ENCODE measurements at regions not wholly inside any gene's neighbourhood (a gene's known extent, or its start where the extent isn't known, plus 50 kb on each side); places are given as distances from the start of the nearest gene placed in this dataset.

DNA sequence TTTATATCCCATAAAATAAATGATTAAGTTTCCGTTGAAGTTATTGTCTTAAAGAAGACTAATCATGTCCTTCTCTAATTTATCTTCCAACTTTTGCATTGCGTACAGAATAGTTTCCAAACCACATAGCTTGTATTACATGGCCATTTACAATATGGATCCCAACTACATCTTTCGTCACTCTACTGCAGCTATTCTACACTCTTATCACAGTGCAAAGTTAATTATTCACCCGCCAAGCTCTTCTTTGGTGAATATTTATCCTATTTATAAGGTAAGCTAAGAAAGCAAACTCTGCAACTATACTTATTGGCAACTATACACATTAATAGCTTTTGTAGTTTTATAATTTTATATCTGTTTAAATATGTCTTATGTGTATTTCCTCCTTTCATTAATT is 75.9 kb upstream of the ADAMTS19 start:
- no peak for TF ChIP-seq SIN3A (IDR thresholded peaks at IDR 0.05; ENCODE audit: low read depth)
- H3K9ac ChIP-seq (ENCODE audit: low read length) = no peak overlapping the region
- no peak for DNase-seq (ENCODE audit: low read depth, low spot score)
- no peak overlapping the region for H2AFZ ChIP-seq (ENCODE audit: low read depth, low read length, poor library complexity, severe bottlenecking)
- BruUV-seq (replicated peaks) = no TSS peak
- no peaks in the 10 kb centered on the region for H3K36me3 ChIP-seq (ENCODE audit: control insufficient read depth in 1 of 2, insufficient read depth in 2 of 2, low read length in 2 of 2)
- ChIA-PET POLR2A (no interaction called here), RAD21 (ENCODE audit: low non-redundant PET in 1 of 2, low total read pairs in 2 of 2, uncharacterized antibody in 2 of 2, unreplicated experiment in 2 of 2) (no interaction called here), CTCF (no interaction called here)
- no peaks in the 10 kb centered on the region for H3K79me2 ChIP-seq (ENCODE audit: insufficient read depth, low read length)
- intact Hi-C loops (cut with micrococcal nuclease) = no loop called here
- H3K4me2 ChIP-seq (ENCODE audit: low read length) = no peak overlapping the region
- H3K9me3 ChIP-seq (ENCODE audit: control insufficient read depth in 1 of 2, insufficient read depth in 1 of 2, low read depth in 1 of 2, low read length in 2 of 2) = no peaks in the 10 kb centered on the region
- H3K27ac ChIP-seq (ENCODE audit: low read depth, low read length) = no peak overlapping the region
- no peaks in the 10 kb centered on the region for H3K4me1 ChIP-seq (ENCODE audit: control insufficient read depth in 1 of 2, insufficient read depth in 2 of 2, low read length in 2 of 2)
- no peak for ATAC-seq
- no peaks in the 10 kb centered on the region for H3K27me3 ChIP-seq (ENCODE audit: insufficient read depth, low read length)
- H4K20me1 ChIP-seq (ENCODE audit: insufficient read depth) = no peaks in the 10 kb centered on the region
- H3K9me2 ChIP-seq (ENCODE audit: insufficient read depth) = no peaks in the 10 kb centered on the region
- no peak overlapping the region for H3K4me3 ChIP-seq (replicated peaks in 1 of 2; ENCODE audit: low read depth in 1 of 2, low read length in 2 of 2)

DNA sequence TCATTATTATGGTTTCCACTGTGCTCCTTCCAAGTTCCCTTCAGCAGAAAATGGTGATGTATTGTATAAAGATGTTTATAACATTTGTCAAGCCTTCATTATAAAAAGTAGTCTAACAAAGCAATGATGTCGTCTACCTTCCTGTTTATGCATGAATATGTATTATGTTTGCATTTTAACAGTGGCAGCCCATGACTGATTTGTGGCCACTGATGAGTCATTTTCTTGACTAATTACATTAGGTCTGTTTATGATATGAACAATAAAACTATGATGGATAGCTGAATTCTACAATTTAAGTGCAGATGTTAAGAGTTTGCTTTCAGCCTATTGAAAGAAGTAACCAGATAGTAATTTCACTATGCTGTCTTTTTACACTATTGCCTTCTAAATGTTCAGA is 75.4 kb upstream of the ADAMTS19 start:
- Histone ChIP-seq H3K27ac (ENCODE audit: low read depth, low read length) (no peak overlapping the region), H3K4me3 (replicated peaks in 1 of 2; ENCODE audit: low read depth in 1 of 2, low read length in 2 of 2) (no peak overlapping the region), H2AFZ (ENCODE audit: low read depth, low read length, poor library complexity, severe bottlenecking) (no peak overlapping the region), H3K79me2 (ENCODE audit: insufficient read depth, low read length) (no peaks in the 10 kb centered on the region), H3K9me3 (ENCODE audit: control insufficient read depth in 1 of 2, insufficient read depth in 1 of 2, low read depth in 1 of 2, low read length in 2 of 2) (no peaks in the 10 kb centered on the region), H3K27me3 (ENCODE audit: insufficient read depth, low read length) (no peaks in the 10 kb centered on the region), H3K4me2 (ENCODE audit: low read length) (no peak overlapping the region), H3K9me2 (ENCODE audit: insufficient read depth) (no peaks in the 10 kb centered on the region), H3K9ac (ENCODE audit: low read length) (no peak overlapping the region), H3K4me1 (ENCODE audit: control insufficient read depth in 1 of 2, insufficient read depth in 2 of 2, low read length in 2 of 2) (no peaks in the 10 kb centered on the region), H4K20me1 (ENCODE audit: insufficient read depth) (no peaks in the 10 kb centered on the region), H3K36me3 (ENCODE audit: control insufficient read depth in 1 of 2, insufficient read depth in 2 of 2, low read length in 2 of 2) (no peaks in the 10 kb centered on the region)
- ATAC-seq = no peak
- intact Hi-C loops (cut with micrococcal nuclease) = no loop called here
- DNase-seq (ENCODE audit: low read depth, low spot score) = no peak
- TF ChIP-seq SIN3A (IDR thresholded peaks at IDR 0.05; ENCODE audit: low read depth) (no peak), POLR2AphosphoS5 (IDR thresholded peaks at IDR 0.05; ENCODE audit: low read depth, low read length) (no peak), EGR1 (IDR thresholded peaks at IDR 0.05; ENCODE audit: low read depth) (no peak), CEBPB (IDR thresholded peaks at IDR 0.05; ENCODE audit: low read depth) (no peak), CBX3 (IDR thresholded peaks at IDR 0.05; ENCODE audit: low read depth) (no peak), FOSL1 (IDR thresholded peaks at IDR 0.05; ENCODE audit: low read depth) (no peak), SRF (IDR thresholded peaks at IDR 0.05; ENCODE audit: low read depth) (no peak), SP1 (IDR thresholded peaks at IDR 0.05; ENCODE audit: low read depth) (no peak)
- ChIA-PET RAD21 (ENCODE audit: low non-redundant PET in 1 of 2, low total read pairs in 2 of 2, uncharacterized antibody in 2 of 2, unreplicated experiment in 2 of 2) (no interaction called here), POLR2A (no interaction called here), CTCF (no interaction called here)
- no TSS peak for BruUV-seq (replicated peaks)
